ENCODE measurements at regions not wholly inside any gene's neighbourhood (a gene's known extent, or its start where the extent isn't known, plus 50 kb on each side); places are given as distances from the start of the nearest gene placed in this dataset.

DNA sequence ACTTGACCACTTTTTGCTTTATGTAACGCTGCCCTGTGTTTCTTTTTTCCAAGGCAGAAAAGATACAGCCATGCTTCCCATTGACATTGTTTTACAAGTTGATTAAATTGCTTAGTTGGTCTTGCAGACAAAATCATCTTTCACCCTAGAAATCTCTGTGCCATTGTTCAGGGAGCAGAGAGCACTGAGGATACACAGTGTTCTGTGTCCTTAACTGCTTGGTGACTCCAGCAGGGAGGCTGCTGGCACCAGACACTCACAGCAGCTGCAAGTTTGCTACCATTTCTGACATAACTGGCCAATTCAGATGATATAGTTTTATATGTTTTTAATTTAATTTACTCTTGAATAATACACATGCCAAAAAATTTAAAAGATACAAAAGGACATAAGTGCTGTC is 118.7 kb downstream of the RGS2 start:
- no peaks in the 10 kb centered on the region for H3F3A ChIP-seq (ENCODE audit: insufficient read depth, low read length, poor library complexity, severe bottlenecking)
- H3K79me2 ChIP-seq (replicated peaks; ENCODE audit: insufficient read depth, low read length), result no peaks in the 10 kb centered on the region
- H3K27ac ChIP-seq (ENCODE audit: low read length), result no peak overlapping the region
- H3K9ac ChIP-seq (ENCODE audit: low read length), result no peak overlapping the region
- H3K27me3 ChIP-seq (ENCODE audit: insufficient read depth, low read depth, low read length), result no peaks in the 10 kb centered on the region
- H4K20me1 ChIP-seq (ENCODE audit: insufficient read depth), result no peaks in the 10 kb centered on the region
- H2AFZ ChIP-seq (ENCODE audit: low read depth, low read length), result no peak overlapping the region
- H3K9me3 ChIP-seq (ENCODE audit: low read length), result no peaks in the 10 kb centered on the region
- H3K36me3 ChIP-seq (ENCODE audit: insufficient read depth, low read length), result no peaks in the 10 kb centered on the region
- H3K4me2 ChIP-seq (ENCODE audit: low read length), result no peak overlapping the region
- no peak overlapping the region for H3K4me3 ChIP-seq (ENCODE audit: low read length)
- no peaks in the 10 kb centered on the region for H3K9me2 ChIP-seq (ENCODE audit: insufficient read depth, low read length)
- TF ChIP-seq REST (IDR thresholded peaks at IDR 0.05; ENCODE audit: borderline replicate concordance) (no peak), TAF1 (IDR thresholded peaks at IDR 0.05; ENCODE audit: low read depth) (no peak), SMC3 (conservative IDR thresholded peaks at IDR 0.05; ENCODE audit: poor library complexity) (no peak), POLR2AphosphoS5 (IDR thresholded peaks at IDR 0.05) (no peak), EZH2 (IDR thresholded peaks at IDR 0.05; ENCODE audit: borderline replicate concordance, insufficient read depth, low read length, poor library complexity, severe bottlenecking) (no peak), RAD21 (conservative IDR thresholded peaks at IDR 0.05) (no peak)

- H3K79me2 ChIP-seq (replicated peaks; ENCODE audit: insufficient read depth, low read length), result no peaks in the 10 kb centered on the region
- H3K36me3 ChIP-seq (ENCODE audit: insufficient read depth, low read length), result no peaks in the 10 kb centered on the region
Measured at GRCh38 chr1:192929597-192929996, 120.8 kb downstream of the RGS2 start.

More at GRCh38 chr1:192929597-192929996, 120.8 kb downstream of the RGS2 start:
- no peak overlapping the region for H3K4me2 ChIP-seq (ENCODE audit: low read length)
- no peaks in the 10 kb centered on the region for H3K9me2 ChIP-seq (ENCODE audit: insufficient read depth, low read length)
- H3K9ac ChIP-seq (ENCODE audit: low read length), result no peak overlapping the region
- no peaks in the 10 kb centered on the region for H3K27me3 ChIP-seq (ENCODE audit: insufficient read depth, low read depth, low read length)
- H2AFZ ChIP-seq (ENCODE audit: low read depth, low read length), result no peak overlapping the region
- no peaks in the 10 kb centered on the region for H3F3A ChIP-seq (ENCODE audit: insufficient read depth, low read length, poor library complexity, severe bottlenecking)
- no peaks in the 10 kb centered on the region for H4K20me1 ChIP-seq (ENCODE audit: insufficient read depth)
- no peaks in the 10 kb centered on the region for H3K9me3 ChIP-seq (ENCODE audit: low read length)
- no peak for TF ChIP-seq TAF1 (IDR thresholded peaks at IDR 0.05; ENCODE audit: low read depth)
- no peak for TF ChIP-seq REST (IDR thresholded peaks at IDR 0.05; ENCODE audit: borderline replicate concordance)
- TF ChIP-seq MXI1 (conservative IDR thresholded peaks at IDR 0.05; ENCODE audit: poor library complexity, severe bottlenecking), result no peak
- no peak for TF ChIP-seq RAD21 (conservative IDR thresholded peaks at IDR 0.05)
- no peak for TF ChIP-seq EZH2 (IDR thresholded peaks at IDR 0.05; ENCODE audit: borderline replicate concordance, insufficient read depth, low read length, poor library complexity, severe bottlenecking)
- TF ChIP-seq POLR2AphosphoS5 (IDR thresholded peaks at IDR 0.05), result no peak
- TF ChIP-seq, protein P1, sequence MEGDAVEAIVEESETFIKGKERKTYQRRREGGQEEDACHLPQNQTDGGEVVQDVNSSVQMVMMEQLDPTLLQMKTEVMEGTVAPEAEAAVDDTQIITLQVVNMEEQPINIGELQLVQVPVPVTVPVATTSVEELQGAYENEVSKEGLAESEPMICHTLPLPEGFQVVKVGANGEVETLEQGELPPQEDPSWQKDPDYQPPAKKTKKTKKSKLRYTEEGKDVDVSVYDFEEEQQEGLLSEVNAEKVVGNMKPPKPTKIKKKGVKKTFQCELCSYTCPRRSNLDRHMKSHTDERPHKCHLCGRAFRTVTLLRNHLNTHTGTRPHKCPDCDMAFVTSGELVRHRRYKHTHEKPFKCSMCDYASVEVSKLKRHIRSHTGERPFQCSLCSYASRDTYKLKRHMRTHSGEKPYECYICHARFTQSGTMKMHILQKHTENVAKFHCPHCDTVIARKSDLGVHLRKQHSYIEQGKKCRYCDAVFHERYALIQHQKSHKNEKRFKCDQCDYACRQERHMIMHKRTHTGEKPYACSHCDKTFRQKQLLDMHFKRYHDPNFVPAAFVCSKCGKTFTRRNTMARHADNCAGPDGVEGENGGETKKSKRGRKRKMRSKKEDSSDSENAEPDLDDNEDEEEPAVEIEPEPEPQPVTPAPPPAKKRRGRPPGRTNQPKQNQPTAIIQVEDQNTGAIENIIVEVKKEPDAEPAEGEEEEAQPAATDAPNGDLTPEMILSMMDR (IDR thresholded peaks at IDR 0.05; ENCODE audit: poor library complexity, severe bottlenecking), result no peak
- TF ChIP-seq SMC3 (conservative IDR thresholded peaks at IDR 0.05; ENCODE audit: poor library complexity), result no peak
- TF ChIP-seq EP300 (conservative IDR thresholded peaks at IDR 0.05; ENCODE audit: poor library complexity, severe bottlenecking), result no peak
- H3K4me3 ChIP-seq (ENCODE audit: low read length), result no peak overlapping the region
- no peak overlapping the region for H3K27ac ChIP-seq (ENCODE audit: low read length)
